GM21723 (cell line): ENCODE measurements at regions not wholly inside any gene's neighbourhood (a gene's known extent, or its start where the extent isn't known, plus 50 kb on each side); places are given as distances from the start of the nearest gene placed in this dataset.

ENCODE experiments used
- ATAC-seq: cut with Tn5 transposase; IDR thresholded peaks from one replicate; pipeline ENCODE4 v1.9.1; 2021; ENCODE audit warnings: mild to moderate bottlenecking, moderate library complexity; ENCODE audit not compliant: unreplicated experiment

GRCh38 chr2:176388861-176389260 lies 119.6 kb downstream of the MTX2 start:
- ATAC-seq, result no peak

DNA sequence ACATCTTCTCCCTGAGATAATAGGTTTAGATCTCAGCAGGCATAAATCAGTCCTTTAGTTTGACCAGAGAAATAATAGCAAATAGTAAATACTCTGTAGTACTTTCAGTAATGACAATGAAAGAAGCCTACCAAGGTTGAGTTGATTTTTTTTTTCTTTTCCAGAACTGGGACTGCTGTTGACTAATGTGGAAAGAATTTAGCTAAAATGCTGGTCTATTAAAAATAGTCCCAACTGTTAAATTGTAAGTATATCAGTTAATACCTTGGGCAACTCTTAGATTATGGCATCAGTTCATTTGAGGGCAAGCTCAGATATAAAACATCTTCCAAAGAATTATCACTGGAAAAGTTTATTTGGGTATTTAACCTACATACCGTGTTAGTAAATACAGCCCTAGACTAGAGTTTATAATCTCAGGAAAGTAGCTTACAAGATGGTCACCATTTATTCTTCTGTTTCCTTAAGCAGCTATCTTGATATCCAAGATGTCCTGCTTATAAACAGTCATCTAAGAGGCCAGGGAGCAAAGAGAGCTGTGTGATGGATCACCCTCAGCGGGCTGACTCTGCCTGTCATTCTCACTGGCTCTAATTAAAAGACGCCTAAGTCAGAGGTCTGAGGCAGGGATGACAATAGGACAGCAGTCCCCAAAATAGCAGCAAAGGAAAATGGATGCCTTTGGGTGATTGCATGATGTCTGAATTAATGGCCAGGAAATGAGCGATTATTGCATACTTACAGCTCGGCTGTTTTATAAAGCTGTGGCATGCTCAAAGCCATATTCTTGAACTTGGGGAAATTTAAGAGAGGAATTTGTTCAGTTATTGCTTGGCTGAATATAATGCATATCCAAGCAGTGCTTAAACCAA lies 121.3 kb downstream of the MTX2 start:
- no peak for ATAC-seq

DNA sequence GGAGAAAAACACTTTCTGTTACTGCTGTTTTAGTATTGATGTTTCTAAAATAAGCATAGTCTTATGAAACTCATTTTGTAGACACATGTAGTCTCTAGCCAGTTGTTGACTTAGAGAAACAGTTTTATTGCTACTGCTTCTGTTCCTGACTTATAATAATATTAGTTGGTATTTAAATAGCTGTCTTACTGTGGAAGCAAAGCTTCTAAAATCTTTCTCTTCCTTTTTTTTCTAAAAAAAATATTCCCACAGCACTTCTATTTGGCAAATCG lies 121.8 kb downstream of the MTX2 start:
- no peak for ATAC-seq

DNA sequence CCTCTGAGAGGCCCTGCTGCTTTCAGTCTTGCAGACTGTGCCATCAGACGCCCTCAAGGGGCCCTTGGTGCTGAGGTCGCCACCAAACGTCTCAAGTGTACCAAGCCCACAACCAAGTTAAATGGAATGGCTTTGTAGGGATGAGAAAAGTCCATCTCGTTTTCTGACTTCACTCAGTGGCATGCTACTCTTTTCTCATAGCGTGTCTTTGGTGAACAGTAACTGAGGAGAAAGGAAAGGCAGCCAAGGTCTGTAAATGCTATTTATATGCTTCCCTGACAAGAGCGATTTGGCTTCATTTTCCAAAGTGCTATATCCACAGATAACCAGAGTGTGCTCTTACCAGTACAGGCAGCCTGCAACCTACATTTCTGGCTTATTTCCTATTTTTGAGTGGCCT lies 123.0 kb downstream of the MTX2 start:
- ATAC-seq, result no peak

DNA sequence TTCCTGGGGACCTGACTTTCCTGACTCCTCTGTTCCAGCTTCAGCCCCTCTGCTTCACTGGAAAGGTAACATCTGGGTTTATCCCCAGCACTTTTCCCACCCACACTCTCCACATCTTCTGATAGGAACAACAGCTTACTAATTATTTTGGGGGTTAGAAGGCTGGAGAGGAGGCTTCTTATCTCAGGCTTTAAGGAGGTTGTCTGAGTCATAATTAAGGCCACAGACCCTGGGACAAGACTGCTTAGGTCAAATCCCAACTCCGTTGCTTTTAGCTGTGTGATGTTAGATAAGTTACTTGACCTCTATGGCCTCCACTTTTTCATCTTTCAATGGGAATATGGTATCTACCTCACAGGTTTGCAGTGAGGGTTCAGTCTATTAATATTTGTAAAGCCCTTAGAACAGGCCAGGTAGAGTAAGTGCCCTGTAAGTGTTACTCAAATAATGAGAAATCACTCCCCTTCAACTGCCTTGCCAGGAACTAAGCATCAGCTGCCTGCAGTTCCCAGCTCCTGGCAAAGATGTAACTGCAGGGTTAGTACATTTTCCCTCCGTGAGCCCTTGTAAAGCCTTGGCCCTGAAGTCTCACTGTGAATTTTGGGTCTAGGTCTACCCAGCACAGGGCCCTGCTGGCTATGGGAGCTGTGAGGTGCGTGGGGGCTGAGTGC lies 123.6 kb downstream of the MTX2 start:
- no peak for ATAC-seq

DNA sequence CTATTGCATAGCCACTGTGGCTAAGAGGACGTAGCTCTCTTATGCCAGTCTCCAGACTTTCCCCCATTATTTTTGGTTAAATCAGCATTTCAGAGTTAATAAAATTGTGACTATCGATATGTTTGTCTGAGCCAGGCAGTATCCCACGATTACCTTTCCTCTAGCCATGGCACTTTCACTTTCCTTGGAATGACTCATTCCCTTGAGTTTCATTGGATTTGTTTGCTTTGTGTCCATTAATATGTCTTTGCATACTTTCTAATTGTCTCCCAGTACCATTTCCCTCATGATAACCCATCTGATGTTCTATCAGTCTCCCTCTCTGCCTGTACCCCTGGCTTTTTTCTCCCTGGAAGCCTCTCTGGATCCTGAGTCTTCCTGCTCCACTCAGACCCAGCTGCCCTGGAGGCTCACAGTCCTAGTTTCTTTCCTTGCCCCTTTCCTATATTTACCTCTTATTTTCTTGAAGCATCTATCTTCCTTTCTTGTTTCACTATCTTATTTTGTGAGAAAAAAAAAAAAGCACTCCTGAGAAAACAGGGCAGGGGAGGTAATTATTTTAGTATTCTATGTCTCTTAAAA lies 126.1 kb downstream of the MTX2 start:
- ATAC-seq, result no peak

DNA sequence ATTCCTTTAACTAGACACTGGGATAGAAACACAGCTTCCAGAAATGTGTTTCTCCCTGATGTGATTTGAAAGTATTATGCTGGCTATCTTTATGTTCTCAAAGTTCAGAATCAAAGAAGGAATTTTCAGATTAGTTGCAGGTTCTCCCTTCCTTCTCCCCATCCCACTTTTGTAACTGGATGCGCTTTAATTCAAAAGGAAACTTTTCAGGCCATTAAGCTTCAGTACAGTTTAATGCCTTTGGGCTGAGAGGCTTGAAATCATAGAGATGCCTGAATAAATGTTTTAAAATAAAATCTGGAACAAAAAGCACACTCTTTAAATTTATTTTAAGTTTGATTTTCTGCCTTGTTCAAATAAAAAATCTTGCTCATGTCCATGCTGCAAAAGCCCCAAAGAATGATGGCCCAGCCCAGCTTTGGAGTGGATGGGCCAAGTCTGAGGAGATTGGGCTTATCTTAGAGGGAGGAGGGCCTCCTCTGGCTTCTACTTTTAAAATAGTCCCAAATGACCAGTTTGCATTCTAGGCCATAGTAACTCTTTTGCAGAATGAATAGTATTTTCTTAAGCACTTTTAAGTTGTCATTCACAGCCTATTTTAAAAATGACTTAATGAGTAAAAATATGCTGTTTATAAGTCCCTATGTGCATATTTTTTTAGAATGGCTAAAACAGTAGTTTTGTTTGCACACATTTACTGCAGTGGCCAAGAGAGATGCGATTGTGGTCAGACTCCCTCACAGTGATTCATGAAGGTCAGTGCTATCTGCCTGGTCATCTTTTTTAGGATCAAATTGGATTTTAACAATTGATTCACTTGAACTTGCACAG lies 129.2 kb downstream of the MTX2 start:
- no peak for ATAC-seq

DNA sequence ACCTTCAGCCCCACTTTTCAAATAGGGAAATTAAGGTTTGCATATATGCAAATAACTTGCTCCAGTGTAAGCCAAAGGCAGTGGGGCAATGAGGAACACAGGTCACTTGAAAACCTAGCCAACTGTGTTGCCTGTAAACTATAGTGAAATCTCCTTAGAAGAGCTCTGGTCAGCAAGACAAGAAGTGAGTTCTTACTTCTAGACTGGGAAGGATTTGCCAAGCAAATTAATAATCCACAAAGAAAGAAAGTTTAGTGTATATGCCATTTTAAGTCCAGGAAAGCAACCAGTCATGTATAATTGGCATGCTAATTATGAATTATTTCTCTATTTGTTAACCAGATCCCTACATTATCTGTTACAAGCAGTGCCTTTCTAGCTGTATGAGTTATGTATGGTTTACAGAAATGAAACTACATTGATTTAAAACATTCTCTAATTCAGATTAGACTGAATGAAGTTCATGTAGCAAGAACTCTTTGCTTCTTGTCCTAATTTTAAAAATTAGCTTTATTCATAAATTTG lies 129.9 kb downstream of the MTX2 start:
- ATAC-seq, result no peak

- ATAC-seq, result no peak
Observed at GRCh38 chr2:176405477-176405876, 136.2 kb downstream of the MTX2 start.

DNA sequence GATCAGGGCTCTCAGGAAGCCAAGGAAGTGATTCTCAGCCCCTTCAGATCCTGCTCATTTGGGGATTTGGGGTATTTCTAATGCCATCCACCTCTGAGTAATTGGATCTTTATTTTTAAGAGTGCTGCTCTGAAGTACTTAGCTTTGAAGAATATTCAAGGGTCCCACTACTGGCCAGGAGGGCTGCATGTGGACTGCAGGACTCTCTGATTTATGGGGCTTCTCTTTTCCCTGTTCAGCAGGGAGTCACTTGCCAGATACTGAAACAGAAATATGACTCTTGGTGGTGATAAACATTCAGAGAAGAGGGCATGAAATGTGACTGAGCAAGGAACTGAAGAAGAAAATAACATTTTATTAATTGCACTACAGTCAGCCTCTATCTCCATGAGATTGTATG lies 138.5 kb downstream of the MTX2 start:
- ATAC-seq, result no peak

DNA sequence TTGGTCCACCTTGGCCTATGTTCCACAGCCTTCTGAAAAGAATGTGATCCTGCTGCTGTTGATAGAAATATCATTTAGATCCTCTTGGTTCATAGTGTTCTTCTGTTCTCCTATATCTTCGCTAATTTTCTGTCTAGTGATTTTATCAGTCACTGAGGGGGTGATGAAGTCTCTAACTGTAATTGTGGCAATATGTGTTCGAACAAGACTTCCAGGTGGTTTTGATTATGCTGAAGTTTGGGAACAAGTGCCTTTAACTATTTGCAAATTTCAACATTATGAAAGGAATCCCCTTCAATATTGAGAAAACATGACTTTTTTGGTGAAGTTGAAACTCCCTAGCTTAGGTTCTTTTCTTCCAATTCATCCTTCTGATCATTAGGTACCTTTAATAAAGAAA lies 140.4 kb downstream of the MTX2 start:
- ATAC-seq, result no peak

DNA sequence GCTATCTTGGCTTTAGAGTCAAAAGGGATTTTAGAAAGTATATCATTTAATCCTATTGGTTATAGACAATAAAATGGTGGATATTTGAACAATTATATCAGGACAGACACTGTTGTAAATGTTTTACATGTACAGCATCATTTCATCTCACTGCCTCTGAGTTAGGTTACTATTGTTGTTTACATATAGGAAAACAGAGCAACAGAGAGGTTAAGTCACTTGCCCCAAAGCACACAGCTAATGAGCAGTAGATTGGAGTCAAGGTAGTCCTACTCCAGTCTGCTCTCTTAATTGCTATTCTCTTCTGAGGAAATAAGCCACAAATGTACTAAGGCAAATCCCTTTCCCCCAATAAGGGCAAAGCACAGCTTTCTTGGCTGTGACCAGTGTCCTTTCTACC lies 142.9 kb downstream of the MTX2 start:
- ATAC-seq, result no peak

DNA sequence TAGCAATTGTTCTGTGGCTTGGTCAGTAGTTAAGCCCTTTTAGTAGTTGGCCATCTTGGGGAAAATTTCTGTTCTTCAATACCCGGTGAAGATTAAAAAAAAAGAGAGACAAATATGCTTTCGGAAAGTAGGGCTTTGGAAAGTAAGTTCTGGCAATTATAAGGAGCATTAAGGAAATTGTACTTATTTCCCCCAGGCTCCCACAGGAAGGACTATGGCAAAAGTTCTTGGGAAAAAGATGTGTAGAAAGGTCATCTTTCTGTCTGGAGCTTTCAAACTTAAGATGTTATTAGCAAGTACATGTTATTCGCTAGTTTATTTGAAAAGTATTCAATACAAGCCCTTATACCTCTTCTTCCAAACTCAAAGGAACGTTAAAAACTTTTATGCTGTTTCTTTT lies 144.5 kb downstream of the MTX2 start:
- ATAC-seq, result no peak

DNA sequence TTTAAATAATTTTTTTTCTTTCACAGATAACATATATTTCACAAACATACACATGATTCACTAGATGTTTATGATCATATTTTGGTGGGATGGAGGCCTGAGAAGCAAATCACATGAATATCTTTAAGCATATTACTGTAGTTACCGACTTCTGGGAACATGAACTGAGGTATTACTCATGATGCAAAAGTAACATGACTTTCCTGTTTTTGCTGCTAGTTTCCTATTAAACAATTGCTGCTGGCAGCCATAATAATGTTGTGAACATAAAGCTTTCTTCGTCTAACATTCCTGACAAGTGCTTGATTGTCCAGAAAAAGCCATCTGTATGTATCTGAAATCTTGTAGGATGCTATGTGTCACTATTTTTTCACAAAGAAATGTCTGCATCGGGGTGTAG lies 145.4 kb downstream of the MTX2 start:
- no peak for ATAC-seq

DNA sequence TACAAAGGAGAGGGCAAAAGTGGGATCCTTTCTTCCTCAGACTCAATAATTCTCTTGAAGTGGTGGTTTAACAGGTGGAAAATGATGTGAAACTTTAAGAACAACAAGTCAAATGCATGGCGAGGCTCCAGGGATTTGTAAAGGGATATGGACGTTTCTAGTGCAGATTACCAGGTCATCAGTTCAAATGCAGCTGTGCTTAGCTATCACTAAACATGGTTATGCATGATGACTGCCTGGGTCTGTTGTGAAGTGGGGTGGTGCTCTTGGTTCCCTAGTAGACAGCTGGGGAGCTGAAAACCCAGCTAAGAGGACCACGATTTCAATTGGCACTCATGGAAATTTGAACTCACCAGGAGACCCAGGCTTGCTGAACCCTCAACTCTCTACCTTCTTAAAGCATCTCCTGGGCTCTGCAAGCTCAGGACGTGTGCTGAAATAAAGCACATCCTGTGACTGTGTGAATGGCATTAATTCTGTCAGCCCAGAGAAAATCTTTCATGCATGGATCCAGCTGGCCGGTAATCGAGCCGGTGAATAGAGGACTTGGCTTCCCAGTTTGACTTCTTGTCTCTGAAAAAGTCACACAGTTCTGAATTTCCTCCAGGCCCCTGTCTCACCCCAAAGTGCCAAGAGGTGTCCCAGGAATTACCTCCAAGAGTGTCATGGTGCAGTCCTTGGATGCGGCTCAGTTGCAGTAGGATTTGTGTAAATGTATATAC lies 146.1 kb downstream of the MTX2 start:
- no peak for ATAC-seq

DNA sequence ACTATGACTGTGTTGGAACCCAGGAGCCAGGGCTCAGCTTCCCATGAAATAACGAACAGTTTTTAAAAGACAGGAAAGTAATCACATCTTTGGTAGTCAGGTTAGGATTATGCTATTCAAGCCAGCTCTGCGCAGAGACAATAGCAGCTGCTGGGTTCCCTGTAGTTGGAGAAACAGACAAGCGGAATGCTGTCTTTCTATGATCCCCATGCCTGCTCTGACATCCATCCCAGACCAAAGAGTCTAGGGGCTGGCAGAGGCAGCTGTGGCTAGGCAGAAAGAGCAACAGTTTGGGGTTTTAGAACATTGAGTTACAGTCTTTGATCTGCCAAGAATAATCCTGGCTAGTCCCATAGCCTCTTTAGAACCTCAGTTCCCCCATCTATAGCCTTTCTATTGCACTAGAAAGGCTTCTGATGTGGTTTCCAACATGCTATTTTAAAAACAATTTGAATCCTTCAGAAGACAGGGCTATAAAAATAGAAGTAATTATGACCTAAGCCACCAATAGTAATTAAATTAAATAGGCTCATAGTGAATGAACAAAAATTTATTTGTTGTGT lies 146.8 kb downstream of the MTX2 start:
- no peak for ATAC-seq

- ATAC-seq, result no peak
Observed at GRCh38 chr2:176418768-176419167, 149.5 kb downstream of the MTX2 start.

- no peak for ATAC-seq
Observed at GRCh38 chr2:176419591-176420071, 150.4 kb downstream of the MTX2 start.

DNA sequence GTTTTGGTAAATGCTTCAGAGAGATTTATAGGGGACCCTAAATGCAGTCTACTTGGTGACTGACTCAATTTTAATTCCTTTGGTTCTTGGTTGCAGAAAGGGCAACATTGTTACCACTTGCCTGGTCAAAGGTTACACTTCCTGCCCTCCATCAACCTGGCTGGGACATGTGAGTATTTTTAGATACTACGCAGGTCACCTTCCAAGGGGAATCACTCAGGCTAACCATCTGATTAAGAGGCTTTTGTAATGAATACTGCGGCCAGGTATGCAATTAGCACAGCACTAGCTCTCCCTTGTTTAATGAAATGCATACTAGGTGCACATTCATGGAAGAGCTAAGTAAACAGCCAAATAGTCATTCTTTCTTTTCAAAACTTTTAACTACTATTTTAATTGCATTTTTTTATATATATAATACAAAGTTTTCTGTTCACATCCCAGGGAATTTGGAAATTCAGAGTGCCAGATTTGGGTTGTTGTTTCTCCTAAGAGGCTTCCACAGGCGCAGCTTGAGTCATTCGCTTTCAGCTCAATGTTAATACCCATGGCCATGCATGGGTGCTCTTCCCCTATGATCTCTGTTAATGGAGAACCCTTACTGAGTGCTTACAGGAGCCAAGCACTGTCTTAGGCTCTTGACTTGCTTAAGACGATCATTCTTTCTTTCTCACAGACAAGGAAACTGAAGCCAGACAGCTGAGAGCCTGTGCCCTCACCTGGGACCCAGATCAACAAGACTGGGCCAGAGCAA lies 152.2 kb downstream of the MTX2 start:
- ATAC-seq, result no peak
